ENCODE measurements at regions not wholly inside any gene's neighbourhood (a gene's known extent, or its start where the extent isn't known, plus 50 kb on each side); places are given as distances from the start of the nearest gene placed in this dataset.
A peak's percentile ranks its signal among the peaks of the same experiment; 100 is the strongest.

DNA sequence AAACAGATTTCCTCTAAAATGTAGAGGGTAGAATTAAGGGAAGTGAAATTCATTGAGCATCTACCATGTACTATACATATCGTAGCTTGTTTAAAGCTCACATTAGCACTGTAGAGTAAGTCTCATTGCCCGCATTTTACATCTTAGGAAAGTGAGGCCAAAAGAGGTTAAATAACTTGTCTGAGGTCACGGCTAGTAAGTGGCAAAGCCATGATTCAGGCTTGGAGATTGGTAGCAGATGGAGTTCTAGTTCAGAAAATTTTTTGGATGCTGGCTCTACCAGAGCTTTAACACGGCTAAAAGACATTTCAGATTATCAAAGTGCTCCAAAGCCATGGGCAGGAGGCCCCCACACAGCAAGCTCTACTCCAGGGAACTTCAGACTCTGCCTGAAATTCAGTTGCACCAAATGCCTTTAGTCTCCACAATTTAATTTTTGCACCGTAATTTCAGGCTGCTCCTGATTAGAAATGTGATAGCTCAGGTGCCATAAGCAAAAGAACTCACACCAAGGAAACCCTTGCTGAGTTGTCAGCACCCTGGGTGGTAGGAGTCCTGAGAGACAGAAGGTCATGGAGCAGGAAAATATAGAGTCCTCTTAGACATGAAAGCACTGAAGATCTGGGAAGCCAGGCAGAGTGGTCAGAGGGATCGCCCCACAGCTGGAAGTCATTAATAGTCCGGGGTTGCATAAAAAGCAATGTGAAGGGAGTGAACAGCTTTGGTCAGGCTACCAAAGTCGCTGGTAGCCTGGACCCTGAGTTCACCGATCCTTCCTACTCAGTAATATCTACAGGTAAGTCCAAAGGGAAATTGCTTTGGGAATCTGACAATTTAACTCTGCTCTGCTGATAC, 55.2 kb upstream of the ASIP start:
- POLR2A ChIA-PET = no interaction called here
- H3K9me3 Mint-ChIP-seq (ENCODE audit: insufficient read depth) = no peaks in the 10 kb centered on the region
- H3K36me3 Mint-ChIP-seq (ENCODE audit: low read depth) = no peaks in the 10 kb centered on the region
- no peak for ATAC-seq
- H3K27ac Mint-ChIP-seq = no peak overlapping the region
- no peak overlapping the region for H3K4me3 Mint-ChIP-seq
- CTCF ChIA-PET = interaction anchor here (0.7 kb wide), 1 partner anchor 29 kb away, joined by 3 read pairs; no protein-coding TSS in a partner anchor
- H3K4me1 Mint-ChIP-seq (ENCODE audit: low read depth) = no peaks in the 10 kb centered on the region
- no peak for DNase-seq
- peaks cover 36% of the 10 kb centered on the region for H3K27me3 Mint-ChIP-seq (ENCODE audit: low read depth)

DNA sequence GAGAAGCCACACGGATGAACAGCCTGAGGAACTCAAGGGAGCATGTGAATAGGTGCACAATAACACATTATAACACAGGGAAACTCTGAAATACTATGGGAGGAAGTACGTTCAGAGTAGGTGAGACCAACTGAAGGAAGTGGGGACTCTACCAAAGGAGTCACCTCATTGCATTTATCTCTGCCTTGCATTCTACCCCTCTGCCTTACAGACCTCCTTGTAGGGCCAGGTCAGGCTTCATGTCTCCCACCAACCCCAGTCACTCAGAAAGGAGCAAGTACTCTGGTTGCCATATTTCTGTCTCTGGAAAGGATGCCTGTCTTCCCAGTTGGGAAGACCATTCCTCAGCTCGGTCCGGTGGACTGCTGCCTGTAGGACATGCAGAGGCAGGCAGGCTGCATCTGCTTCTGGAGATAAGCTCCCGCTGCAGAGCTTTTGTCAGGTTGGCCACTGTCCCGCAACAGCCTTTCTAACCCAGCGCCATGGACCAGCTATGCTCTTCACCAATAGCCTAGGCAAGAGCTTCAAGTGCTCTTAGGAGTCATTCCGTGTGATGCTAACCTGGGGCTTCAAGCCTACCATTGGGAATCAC, 51.6 kb upstream of the ASIP start:
- Mint-ChIP-seq H3K36me3 (ENCODE audit: low read depth) (no peaks in the 10 kb centered on the region), H3K27me3 (ENCODE audit: low read depth) (peaks cover 35% of the 10 kb centered on the region), H3K4me3 (no peak overlapping the region), H3K4me1 (ENCODE audit: low read depth) (peaks cover 5% of the 10 kb centered on the region), H3K9me3 (ENCODE audit: insufficient read depth) (no peaks in the 10 kb centered on the region), H3K27ac (no peak overlapping the region)
- no peak for ATAC-seq
- POLR2A ChIA-PET = no interaction called here
- CTCF ChIA-PET = interaction anchor here (0.9 to 2.2 kb wide), 3 partner anchors 41 to 123 kb away, joined by 3 to 17 read pairs (median 7); no protein-coding TSS in a partner anchor
- DNase-seq = no peak

DNA sequence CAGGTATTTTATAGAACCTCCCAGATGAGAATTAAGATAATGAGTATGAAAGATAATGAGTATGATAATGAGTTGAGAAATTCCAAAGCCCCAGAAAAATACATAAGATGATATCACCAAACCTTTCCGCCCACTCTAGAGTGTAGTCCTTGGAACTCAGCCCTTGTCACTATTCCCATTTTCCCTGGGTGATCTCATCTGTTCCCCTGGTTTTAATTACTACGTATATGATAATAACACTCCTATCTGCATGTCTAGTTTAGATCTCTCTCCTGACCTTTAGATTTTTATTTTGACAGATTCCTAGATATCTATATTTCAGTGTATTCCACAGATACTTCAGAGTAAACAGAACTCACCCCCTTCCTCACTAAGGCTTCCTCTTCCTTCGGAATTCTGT, 51.0 kb upstream of the ASIP start:
- peaks cover 11% of the 10 kb centered on the region for H3K4me1 Mint-ChIP-seq (ENCODE audit: low read depth)
- ATAC-seq = no peak
- H3K36me3 Mint-ChIP-seq (ENCODE audit: low read depth) = no peaks in the 10 kb centered on the region
- peaks cover 35% of the 10 kb centered on the region for H3K27me3 Mint-ChIP-seq (ENCODE audit: low read depth)
- no peaks in the 10 kb centered on the region for H3K9me3 Mint-ChIP-seq (ENCODE audit: insufficient read depth)
- ChIA-PET CTCF (interaction anchor here (0.8 to 2.2 kb wide), 13 partner anchors 8 to 579 kb away, joined by 3 to 17 read pairs (median 5); partner anchors contain the start of gene DYNLRB1), POLR2A (no interaction called here)
- H3K27ac Mint-ChIP-seq = no peak overlapping the region
- DNase-seq = no peak
- H3K4me3 Mint-ChIP-seq = no peak overlapping the region

DNA sequence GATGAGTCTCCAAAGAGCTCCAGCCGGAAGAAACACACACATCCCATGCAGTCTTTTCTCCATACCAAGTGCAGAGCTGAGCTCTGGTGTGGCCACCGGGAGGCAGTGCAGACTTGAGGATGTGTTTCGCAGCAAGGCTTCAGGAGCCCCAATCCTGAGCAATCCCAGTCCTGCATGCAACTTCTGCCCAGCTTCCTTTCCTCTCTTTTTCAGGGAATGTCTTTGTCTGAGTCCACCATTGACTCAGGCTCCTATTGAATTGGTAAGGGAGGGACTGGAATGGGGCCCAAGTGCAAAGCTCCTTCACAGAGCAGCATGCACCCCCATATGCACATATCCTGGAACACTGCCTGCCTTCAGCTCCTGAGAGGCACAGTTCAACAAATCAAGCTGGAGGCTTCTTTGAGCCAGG, 50.5 kb upstream of the ASIP start:
- Mint-ChIP-seq H3K4me3 (no peak overlapping the region), H3K36me3 (ENCODE audit: low read depth) (no peaks in the 10 kb centered on the region), H3K27me3 (ENCODE audit: low read depth) (peaks cover 32% of the 10 kb centered on the region), H3K4me1 (ENCODE audit: low read depth) (peaks cover 12% of the 10 kb centered on the region), H3K9me3 (ENCODE audit: insufficient read depth) (no peaks in the 10 kb centered on the region), H3K27ac (no peak overlapping the region)
- DNase-seq (peak; percentile 47), ATAC-seq (peak; percentile 68)
- ChIA-PET CTCF (interaction anchor here (0.8 to 2.2 kb wide), 14 partner anchors 9 to 578 kb away, joined by 3 to 17 read pairs (median 4); partner anchors contain the start of genes DYNLRB1 and TP53INP2), POLR2A (no interaction called here)
